Activated effector memory CD4-positive, alpha-beta T cell treated with anti-CD3 and anti-CD28 coated beads, Interleukin-2, amount 50 U/mL, for 16 hours (primary cell): ENCODE measurements at regions not wholly inside any gene's neighbourhood (a gene's known extent, or its start where the extent isn't known, plus 50 kb on each side); places are given as distances from the start of the nearest gene placed in this dataset.

Source experiments
- DNase-seq: peaks from one replicate; pipeline ENCODE4 v3.0.0-alpha.2; 2020

GRCh38 chr21:23534850-23535249 is 2072.4 kb downstream of the MRPL39 start:
- no peak for DNase-seq

DNA sequence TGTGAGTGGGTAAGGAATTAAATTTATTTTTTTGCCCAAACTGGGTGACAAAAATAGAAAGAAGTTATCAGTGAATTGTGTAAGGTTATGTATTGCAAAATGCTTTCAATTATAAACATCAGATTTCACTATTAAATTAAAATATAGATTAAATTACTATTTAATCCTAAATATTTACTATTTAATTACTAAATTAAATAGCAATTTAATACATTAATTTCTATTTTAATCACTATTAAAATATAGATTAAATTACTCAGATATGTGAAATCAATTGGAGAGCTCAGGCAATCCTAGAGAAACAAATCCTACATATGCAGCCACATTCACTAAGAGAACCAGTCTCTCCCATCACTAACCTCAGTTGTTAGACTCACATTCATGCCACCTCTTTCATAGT is 2075.8 kb downstream of the MRPL39 start:
- DNase-seq, result no peak

- no peak for DNase-seq
Measured at GRCh38 chr21:23524685-23525084, 2082.6 kb downstream of the MRPL39 start.

- DNase-seq, result no peak
Measured at GRCh38 chr21:23522751-23523150, 2084.5 kb downstream of the MRPL39 start.

GRCh38 chr21:23507501-23507900 is 2099.8 kb downstream of the MRPL39 start:
- DNase-seq, result no peak

DNA sequence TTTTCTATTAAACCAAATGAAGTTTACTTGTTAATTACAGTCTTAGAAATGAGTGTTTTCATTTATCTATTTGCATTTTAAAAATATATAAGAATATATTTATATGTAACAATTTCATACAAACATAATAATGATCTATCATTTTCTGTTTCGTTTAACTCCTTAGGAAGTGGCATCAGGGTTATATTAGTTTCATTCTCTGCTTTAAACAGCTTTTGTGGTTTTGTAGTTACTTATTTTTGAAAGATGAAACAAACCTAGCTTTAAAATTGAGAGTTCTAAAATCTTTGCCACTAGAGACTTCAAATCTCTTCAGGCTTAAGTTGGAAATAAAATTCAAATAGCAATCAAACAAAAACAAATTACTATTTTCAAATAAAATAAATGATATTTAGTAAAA is 2110.6 kb downstream of the MRPL39 start:
- DNase-seq, result no peak

- no peak for DNase-seq
Measured at GRCh38 chr21:23488245-23488644, 2119.0 kb downstream of the MRPL39 start.

- no peak for DNase-seq
Measured at GRCh38 chr21:23480591-23481270, 2126.6 kb downstream of the MRPL39 start.

DNA sequence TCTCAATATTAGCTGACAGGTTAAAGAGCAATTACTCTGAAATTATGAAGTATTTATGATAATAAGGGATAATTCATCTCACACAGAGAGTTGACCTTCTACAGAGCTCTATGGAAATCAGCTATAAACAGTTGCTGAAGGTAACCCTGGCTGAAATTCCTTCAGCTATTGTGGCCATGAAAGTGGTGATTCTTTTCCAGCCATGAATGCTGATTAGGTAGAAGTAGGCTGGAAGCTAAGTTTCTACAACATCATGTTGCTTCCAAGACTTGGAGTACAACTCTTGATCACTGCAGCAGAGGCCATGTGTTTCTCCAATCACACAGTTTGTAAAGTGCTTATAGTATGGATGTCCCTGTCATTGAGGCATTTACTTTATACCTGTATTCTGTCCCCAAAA is 2128.9 kb downstream of the MRPL39 start:
- no peak for DNase-seq

DNA sequence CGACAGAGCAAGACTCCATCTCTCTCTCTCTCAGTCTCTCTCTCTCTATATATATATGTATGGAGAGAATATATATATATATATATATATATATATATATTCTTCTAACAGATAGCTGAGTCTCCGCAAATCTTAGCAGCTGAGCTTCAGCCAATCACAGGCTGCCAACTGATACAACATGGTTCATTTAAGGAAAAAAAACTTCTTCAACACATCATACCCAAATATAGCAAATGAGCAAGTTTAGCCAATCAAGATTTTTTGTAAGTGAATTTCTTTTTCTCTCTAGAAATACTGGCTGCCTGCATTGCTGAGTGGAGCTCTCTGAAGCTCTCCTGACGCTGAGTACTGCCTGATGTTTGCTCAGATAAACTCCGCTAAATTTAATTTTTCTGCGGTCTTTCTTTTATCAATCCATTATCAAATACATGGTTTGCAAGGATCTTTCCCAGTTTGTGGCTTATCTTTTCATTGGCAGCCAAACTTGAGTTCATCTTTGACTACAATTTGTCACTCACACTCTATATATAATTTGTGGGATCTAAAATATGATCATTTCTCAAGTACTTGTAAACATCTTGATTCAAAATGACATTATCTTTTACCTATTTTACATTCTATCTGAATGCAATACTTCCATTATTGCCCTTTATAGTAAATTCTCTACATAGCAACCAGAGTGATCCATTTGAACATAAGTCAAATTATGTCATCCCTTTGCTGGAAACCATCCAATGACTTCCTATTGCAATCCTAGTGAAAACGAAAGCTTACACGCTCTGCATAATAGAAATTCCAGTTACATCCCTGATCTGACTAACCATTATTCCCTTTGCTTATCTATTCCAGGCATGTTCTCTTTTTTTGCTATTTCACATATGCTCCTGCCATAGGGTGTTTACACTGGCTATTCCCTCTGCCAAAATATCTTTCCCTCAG is 2131.7 kb downstream of the MRPL39 start:
- DNase-seq, result no peak

- DNase-seq, result no peak
Measured at GRCh38 chr21:23471877-23472276, 2135.4 kb downstream of the MRPL39 start.

DNA sequence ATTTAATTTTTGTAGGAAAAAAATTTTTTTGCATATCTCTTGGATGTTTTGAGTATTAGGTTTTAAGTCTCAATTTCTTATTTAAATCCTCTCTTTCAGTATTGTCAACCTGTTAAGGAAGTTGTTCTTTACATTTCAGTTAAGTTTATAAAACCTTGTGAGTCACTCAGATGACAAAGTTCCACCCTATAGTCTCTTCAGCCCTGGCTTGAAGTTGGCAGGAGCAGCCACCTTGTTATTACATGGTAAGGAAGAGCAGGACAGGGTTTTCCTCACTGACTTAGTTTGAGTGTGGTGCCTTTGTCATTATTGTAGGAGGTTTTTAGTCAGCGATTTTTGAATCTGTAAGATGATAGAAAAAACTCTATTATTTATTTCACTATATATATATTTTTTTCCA is 2143.9 kb downstream of the MRPL39 start:
- no peak for DNase-seq

- no peak for DNase-seq
Measured at GRCh38 chr21:23455676-23456075, 2151.6 kb downstream of the MRPL39 start.

GRCh38 chr21:23452384-23453083 is 2154.7 kb downstream of the MRPL39 start:
- no peak for DNase-seq

- DNase-seq, result no peak
Measured at GRCh38 chr21:23445307-23445706, 2162.0 kb downstream of the MRPL39 start.

- DNase-seq, result no peak
Measured at GRCh38 chr21:23438081-23438480, 2169.2 kb downstream of the MRPL39 start.

DNA sequence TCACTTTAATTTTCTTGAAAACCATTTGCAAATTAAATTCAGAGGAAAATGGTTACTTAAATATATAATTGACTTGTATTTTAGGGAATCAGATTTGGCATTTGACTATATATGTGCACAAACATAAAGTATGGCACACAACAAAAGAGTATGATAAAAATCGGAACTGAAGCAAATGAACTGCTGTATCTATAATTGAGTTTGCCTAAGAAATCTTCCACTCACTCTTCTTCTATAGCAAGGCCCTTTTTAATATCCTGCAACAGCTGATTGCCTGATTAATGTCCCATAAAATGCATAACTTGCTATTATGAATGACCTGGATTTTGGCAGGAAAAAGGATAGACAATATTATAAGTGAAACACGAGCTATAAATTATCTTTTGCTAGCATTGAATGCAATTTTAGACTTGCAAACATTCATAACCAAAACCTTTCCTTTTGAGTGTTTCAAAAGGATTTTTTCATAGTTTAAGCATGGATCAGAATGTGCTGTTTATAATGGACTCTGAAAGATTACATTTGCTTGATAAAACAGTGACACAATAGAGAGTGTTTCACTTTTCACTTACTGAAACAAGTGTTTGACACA is 2204.3 kb downstream of the MRPL39 start:
- no peak for DNase-seq

DNA sequence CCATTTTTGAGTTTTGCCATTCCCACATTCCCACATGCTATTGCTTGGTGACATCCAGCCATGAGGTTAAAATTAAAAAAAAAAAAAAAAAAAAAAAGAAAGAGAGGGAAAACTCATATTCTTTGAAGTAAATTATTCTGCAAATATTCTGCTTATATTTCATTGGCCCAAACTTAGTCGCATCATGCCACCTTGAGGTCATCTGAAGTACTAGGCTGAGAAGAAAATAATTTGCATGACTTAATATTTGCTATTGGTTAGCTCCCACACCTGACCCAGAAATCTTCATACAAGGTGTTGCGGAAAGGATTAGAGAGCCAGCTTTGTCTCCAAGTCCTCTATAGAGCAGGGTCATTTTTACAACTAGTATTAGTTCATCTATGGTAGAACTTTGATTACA is 2206.0 kb downstream of the MRPL39 start:
- no peak for DNase-seq

DNA sequence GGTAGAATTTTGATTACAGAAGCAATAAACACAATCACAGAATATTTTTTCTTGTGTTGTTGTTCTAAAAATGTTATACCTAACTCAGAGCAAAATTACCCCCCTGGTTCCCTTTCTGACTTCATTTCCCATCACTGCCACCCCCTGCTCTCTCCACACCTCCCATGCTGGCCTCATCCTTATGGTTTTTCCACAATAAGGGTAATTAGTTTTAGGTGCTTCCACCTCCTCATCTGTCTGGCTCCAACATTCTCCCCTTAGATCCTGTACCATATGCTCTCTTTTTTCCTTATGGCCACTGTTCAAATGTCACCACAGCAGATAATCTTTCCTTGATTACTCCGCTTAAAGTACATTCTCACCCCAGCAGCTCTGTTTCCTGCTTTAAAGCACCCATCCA is 2208.6 kb downstream of the MRPL39 start:
- DNase-seq, result no peak

DNA sequence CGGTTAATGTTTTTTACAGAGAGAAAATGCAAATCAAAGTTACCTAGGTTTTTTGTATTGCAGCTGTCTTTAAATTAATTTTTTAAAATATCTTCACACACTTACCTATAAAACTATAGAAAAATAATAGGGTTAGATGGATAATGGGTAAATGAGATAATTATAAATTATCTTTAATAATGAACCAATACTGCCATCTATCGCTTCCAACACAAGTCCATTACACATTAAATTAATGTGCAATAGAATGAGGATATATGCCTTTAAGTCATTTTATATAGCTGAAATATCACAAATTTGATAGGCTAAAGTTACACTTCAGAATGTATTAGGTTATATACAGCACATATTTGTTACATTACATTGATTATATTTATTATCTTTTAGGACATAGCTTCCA is 2212.8 kb downstream of the MRPL39 start:
- no peak for DNase-seq

- DNase-seq, result no peak
Measured at GRCh38 chr21:23384679-23385078, 2222.6 kb downstream of the MRPL39 start.

GRCh38 chr21:23374155-23374554 is 2233.1 kb downstream of the MRPL39 start:
- DNase-seq, result no peak

DNA sequence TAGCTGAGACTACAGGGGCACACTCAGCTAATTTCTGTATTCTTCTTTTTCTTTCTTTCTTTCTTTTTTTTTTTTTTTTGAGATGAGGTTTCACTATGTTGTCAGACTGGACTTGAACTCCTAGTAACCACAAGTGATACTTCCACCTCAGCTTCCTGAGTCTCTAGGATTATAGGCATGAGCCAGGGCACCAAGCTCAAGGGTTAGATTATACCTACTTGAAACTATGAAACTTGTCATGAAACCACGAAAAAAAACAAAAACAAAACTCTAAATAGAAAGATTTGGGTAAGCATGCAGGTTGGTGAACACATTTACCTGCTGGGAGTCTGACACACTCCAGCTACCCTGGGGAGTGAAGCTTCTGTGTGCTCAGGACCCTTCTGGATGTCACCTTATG is 2250.4 kb downstream of the MRPL39 start:
- DNase-seq, result no peak
